ENCODE measurements at regions not wholly inside any gene's neighbourhood (a gene's known extent, or its start where the extent isn't known, plus 50 kb on each side); places are given as distances from the start of the nearest gene placed in this dataset.

DNA sequence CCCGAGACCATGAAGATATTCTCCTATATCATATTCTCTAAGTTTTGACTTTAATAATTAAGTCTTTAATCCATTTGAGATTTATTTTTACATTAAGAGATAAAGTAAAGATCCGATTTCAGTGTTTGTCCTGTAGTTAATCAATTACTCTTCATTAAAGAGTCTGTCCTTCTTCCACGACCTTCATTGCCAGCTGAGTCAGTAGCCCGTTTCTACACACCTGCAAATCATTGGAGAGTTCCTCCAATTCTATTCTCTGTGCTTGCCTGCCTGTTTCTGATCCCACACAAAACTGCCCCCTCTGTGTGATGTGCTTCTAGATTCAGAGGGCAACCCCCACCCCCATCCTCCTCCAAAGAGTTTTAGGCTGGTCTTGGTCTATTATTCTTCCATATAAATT lies 119.2 kb downstream of the KCNF1 start:
- TF ChIP-seq, protein P1, sequence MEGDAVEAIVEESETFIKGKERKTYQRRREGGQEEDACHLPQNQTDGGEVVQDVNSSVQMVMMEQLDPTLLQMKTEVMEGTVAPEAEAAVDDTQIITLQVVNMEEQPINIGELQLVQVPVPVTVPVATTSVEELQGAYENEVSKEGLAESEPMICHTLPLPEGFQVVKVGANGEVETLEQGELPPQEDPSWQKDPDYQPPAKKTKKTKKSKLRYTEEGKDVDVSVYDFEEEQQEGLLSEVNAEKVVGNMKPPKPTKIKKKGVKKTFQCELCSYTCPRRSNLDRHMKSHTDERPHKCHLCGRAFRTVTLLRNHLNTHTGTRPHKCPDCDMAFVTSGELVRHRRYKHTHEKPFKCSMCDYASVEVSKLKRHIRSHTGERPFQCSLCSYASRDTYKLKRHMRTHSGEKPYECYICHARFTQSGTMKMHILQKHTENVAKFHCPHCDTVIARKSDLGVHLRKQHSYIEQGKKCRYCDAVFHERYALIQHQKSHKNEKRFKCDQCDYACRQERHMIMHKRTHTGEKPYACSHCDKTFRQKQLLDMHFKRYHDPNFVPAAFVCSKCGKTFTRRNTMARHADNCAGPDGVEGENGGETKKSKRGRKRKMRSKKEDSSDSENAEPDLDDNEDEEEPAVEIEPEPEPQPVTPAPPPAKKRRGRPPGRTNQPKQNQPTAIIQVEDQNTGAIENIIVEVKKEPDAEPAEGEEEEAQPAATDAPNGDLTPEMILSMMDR (conservative IDR thresholded peaks at IDR 0.05): no peak
- Mint-ChIP-seq H3K4me3 (no peak overlapping the region), H3K9me3 (peaks cover 15% of the 10 kb centered on the region), H3K27ac (ENCODE audit: unreplicated experiment) (no peak overlapping the region), H3K36me3 (ENCODE audit: low read depth) (peaks cover 3% of the 10 kb centered on the region), H3K27me3 (ENCODE audit: low read depth) (peaks cover 3% of the 10 kb centered on the region), H3K4me1 (no peaks in the 10 kb centered on the region)
- no peak for DNase-seq (ENCODE audit: low read depth, low spot score)

DNA sequence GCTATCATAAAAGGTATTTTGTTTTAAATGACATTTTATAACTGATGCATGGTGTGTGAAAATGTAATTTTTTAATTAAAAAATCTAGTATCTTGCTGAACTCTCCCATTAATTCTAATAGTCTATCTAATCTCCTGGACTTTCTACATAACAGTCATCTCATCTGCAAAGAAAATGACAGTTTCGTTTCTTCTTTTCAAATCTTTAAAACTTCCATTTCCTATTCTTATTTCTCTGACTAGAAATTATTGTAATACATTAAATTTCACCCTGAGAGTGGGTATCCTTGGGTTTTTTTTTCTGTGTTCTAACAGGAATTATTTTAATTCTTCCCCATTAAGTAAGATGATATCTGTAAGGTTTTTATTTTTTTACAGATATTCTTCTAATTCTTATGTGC lies 120.1 kb downstream of the KCNF1 start:
- Mint-ChIP-seq H3K4me3 (no peak overlapping the region), H3K36me3 (ENCODE audit: low read depth) (peaks cover 5% of the 10 kb centered on the region), H3K27ac (ENCODE audit: unreplicated experiment) (no peak overlapping the region), H3K27me3 (ENCODE audit: low read depth) (peaks cover 8% of the 10 kb centered on the region), H3K9me3 (peaks cover 22% of the 10 kb centered on the region), H3K4me1 (no peaks in the 10 kb centered on the region)
- TF ChIP-seq, protein P1 (conservative IDR thresholded peaks at IDR 0.05): no peak
- DNase-seq (ENCODE audit: low read depth, low spot score): no peak

DNA sequence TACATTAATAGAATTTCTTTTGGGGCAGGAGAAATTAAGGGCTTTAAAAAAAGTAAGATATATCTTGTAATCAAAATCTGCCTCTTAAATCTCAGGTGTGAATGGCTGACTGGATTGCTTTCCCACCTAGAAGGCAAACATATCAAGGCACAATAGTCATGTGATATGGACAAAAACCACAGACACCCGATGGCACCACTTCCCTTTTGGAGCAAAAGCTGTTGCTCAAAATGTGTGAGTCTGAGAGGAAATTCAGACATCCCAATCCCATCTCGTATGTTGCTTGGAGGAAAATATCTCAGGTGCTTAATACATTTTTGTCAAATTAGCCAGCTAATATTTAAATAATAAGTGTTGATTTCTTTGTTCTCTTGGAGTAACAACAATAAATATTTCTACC lies 120.7 kb downstream of the KCNF1 start:
- Mint-ChIP-seq H3K4me3 (no peak overlapping the region), H3K9me3 (peaks cover 26% of the 10 kb centered on the region), H3K27me3 (ENCODE audit: low read depth) (peaks cover 13% of the 10 kb centered on the region), H3K4me1 (no peaks in the 10 kb centered on the region), H3K27ac (ENCODE audit: unreplicated experiment) (no peak overlapping the region), H3K36me3 (ENCODE audit: low read depth) (peaks cover 8% of the 10 kb centered on the region)
- TF ChIP-seq, protein P1 (conservative IDR thresholded peaks at IDR 0.05): no peak
- no peak for DNase-seq (ENCODE audit: low read depth, low spot score)

DNA sequence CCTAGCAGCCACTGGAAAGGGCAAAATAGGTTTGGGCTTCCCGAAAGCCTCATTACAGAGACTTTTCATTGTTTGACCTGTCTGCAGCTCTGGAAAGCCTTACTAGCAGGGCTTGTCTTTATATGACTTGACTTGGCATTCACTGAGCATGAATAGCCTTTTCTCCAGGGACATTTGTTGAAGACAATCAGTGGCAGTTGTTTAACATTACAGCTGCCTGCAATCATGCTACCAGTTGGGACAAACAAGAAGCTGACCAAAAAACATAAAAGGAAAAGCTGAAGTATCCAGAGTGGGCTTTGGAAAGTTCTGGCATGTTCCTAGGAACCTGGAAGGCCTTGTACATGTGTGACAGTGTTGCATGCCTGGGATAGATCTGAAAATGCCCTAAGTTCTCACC lies 121.4 kb downstream of the KCNF1 start:
- Mint-ChIP-seq H3K27me3 (ENCODE audit: low read depth) (peaks cover 15% of the 10 kb centered on the region), H3K4me1 (no peaks in the 10 kb centered on the region), H3K36me3 (ENCODE audit: low read depth) (peaks cover 8% of the 10 kb centered on the region), H3K4me3 (no peak overlapping the region), H3K27ac (ENCODE audit: unreplicated experiment) (no peak overlapping the region), H3K9me3 (peaks cover 28% of the 10 kb centered on the region)
- DNase-seq (ENCODE audit: low read depth, low spot score): no peak
- TF ChIP-seq, protein P1 (conservative IDR thresholded peaks at IDR 0.05): no peak

DNA sequence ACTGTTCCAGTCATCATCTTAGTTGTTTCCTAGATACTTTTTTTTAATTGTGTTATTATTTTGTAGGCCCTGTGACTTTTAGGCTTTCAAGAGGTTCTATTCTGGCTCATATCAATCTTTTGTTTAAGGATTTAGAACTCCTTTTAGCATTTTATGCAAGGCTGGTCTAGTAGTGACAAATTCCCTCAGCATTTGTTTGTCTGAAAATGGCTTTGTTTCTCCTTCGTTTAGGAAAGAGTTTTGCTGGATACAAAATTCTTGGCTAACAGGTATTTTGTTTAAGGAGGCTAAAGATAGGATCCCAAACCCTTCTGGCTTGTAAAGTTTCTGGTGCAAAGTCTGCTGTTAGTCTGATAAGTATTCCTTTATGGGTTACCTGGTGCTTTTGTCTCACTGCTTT lies 116.6 kb upstream of the SLC66A3 start:
- peaks cover 22% of the 10 kb centered on the region for H3K27me3 Mint-ChIP-seq (ENCODE audit: low read depth)
- no peaks in the 10 kb centered on the region for H3K4me1 Mint-ChIP-seq
- H3K9me3 Mint-ChIP-seq: peaks cover 35% of the 10 kb centered on the region
- H3K36me3 Mint-ChIP-seq (ENCODE audit: low read depth): peaks cover 9% of the 10 kb centered on the region
- no peak overlapping the region for H3K4me3 Mint-ChIP-seq
- H3K27ac Mint-ChIP-seq (ENCODE audit: unreplicated experiment): no peak overlapping the region
- TF ChIP-seq, protein P1 (conservative IDR thresholded peaks at IDR 0.05): no peak
- DNase-seq (ENCODE audit: low read depth, low spot score): no peak

DNA sequence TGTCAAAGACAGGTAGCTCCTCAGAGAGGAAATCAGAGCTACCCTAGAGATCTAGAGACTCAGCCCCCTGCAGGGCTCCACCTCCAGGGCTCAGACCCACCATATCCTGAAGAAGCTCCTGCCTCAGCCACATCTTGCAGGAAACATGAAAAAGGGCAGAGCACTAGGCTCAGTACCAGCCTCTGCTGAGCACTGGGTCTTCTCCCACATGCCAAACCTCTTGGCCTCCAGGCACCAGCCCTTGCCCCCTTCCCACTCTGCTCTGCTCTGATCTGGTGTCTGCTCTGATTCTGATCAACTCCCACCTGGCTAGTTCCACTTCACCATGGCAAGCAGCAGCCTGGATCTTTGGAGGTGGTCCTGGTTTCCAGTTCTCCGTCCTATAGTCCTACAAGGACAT lies 114.3 kb upstream of the SLC66A3 start:
- H3K9me3 Mint-ChIP-seq: peaks cover 23% of the 10 kb centered on the region
- H3K27ac Mint-ChIP-seq (ENCODE audit: unreplicated experiment): no peak overlapping the region
- peaks cover 9% of the 10 kb centered on the region for H3K36me3 Mint-ChIP-seq (ENCODE audit: low read depth)
- no peaks in the 10 kb centered on the region for H3K4me1 Mint-ChIP-seq
- H3K4me3 Mint-ChIP-seq: no peak overlapping the region
- peaks cover 18% of the 10 kb centered on the region for H3K27me3 Mint-ChIP-seq (ENCODE audit: low read depth)
- TF ChIP-seq, protein P1 (conservative IDR thresholded peaks at IDR 0.05): no peak
- DNase-seq (ENCODE audit: low read depth, low spot score): no peak
